Heart right ventricle (tissue), 16 donors: ENCODE measurements at regions not wholly inside any gene's neighbourhood (a gene's known extent, or its start where the extent isn't known, plus 50 kb on each side); places are given as distances from the start of the nearest gene placed in this dataset.

ENCODE experiments used
- ATAC-seq, 8 donors: fragments of 200-7000 bp; cut with Tn5 transposase; one replicate each; pipeline ENCODE4 v1.9.1; 2020; ENCODE audit warnings: mild to moderate bottlenecking in 8 of 8, moderate library complexity in 8 of 8, moderate number of reproducible peaks in 1 of 8
- DNase-seq, 2 donors: peaks; one replicate each; pipeline ENCODE4 v3.0.0-alpha.2; 2020
- H3K27ac ChIP-seq, 10 donors: fragments of 200-600 bp; sonication (generic) in 2 of 10; one replicate each; pipeline versions ENCODE4 v1.5.0 to v1.8.0; 2020 to 2022; ENCODE audit warnings: mild to moderate bottlenecking in 3 of 10
- H3K27me3 ChIP-seq, 7 donors: fragments of 200-600 bp; one replicate each; pipeline ENCODE4 v1.8.0; 2021 to 2022; ENCODE audit warnings: mild to moderate bottlenecking in 2 of 7
- H3K36me3 ChIP-seq, 9 donors: fragments of 200-600 bp; sonication (generic) in 1 of 9; one replicate each; pipeline versions ENCODE4 v1.5.0 to v1.8.0; 2020 to 2022; ENCODE audit warnings: mild to moderate bottlenecking in 2 of 9
- H3K4me1 ChIP-seq, 9 donors: fragments of 200-600 bp; sonication (generic) in 1 of 9; one replicate each; pipeline versions ENCODE4 v1.5.0 to v1.8.0; 2020 to 2022; ENCODE audit warnings: mild to moderate bottlenecking in 4 of 9
- H3K4me3 ChIP-seq, 10 donors: fragments of 200-600 bp; sonication (generic) in 2 of 10; one replicate each; pipeline versions ENCODE4 v1.5.0 to v1.8.0; 2020 to 2022; ENCODE audit warnings: mild to moderate bottlenecking in 7 of 10, moderate library complexity in 2 of 10
- H3K9me3 ChIP-seq, 11 donors: fragments of 200-600 bp in 10 of 11; sonication (generic) in 2 of 11; one replicate each; pipeline versions ENCODE4 v1.5.0 to v1.8.0; 2013 to 2022; ENCODE audit warnings: mild to moderate bottlenecking in 2 of 11, control low read depth in 1 of 11, moderate library complexity in 1 of 11
- CTCF ChIP-seq, 9 donors: fragments of 200-600 bp; sonication (generic) in 2 of 9; IDR thresholded peaks; one replicate each; pipeline versions ENCODE4 v1.5.0 to v1.8.0; 2021 to 2022; ENCODE audit warnings: antibody characterized with exemption in 9 of 9, mild to moderate bottlenecking in 5 of 9, moderate library complexity in 1 of 9
- WGBS, 2 donors: extraction: QIAGEN DNeasy Blood & Tissue Kit; methylation state at CpG; one replicate each; pipeline ENCODE4 v1.1.7; 2013; ENCODE audit warnings: inconsistent platforms in 1 of 2; 5-methylcytosine and 5-hydroxymethylcytosine counted together
- intact Hi-C, 10 donors: fragments of 100-400 bp; cut with DNase I; formaldehyde crosslinking; loops; one replicate each; pipeline versions ENCODE4 v1.11.1 to v1.14.2; 2022
- donor health status: Arrhythmogenic right ventricular cardiomyopathy.
- donor health status: ischemic (EF 13 %, LVEDD 7.1; RV severe dilation, severe dysfunction).
- donor health status: healthy with polysubstance abuse.
- donor health status: DM: no; HTN: yes; CAD: no.
- donor health status: DM: no; HTN: no; CAD: no.
- donor health status: ischemic (EF 25% LVEDD 6.9; RV normal size, moderate dysfunction).
- donor health status: ischemic (EF 25% LVEDD 5.7; RV mildly dilated, moderate dysfunction).
- donor health status: healthy.
- donor health status: DM: yes; HTN: yes; CAD: no.
- donor health status: Ischemic cardiomyopathy.
- donor health status: ischemic (EF 35%, LVEDD 5.7; RV mildly dilated, moderate dysfunction).
- donor health status: nonischemic (EF 11% LVEDD 7.7; RV severe dilation, severe dysfunction).
- donor health status: DM: yes; HTN: yes; CAD: no.
- donor health status: PGD.
- donor health status: ischemic (EF 29% LVEDD 5.4; RV normal size, mild dysfunction).
- donor health status: nonischemic (EF 23%, LVEDD 6.1; RV moderate dilation, normal function).

DNA sequence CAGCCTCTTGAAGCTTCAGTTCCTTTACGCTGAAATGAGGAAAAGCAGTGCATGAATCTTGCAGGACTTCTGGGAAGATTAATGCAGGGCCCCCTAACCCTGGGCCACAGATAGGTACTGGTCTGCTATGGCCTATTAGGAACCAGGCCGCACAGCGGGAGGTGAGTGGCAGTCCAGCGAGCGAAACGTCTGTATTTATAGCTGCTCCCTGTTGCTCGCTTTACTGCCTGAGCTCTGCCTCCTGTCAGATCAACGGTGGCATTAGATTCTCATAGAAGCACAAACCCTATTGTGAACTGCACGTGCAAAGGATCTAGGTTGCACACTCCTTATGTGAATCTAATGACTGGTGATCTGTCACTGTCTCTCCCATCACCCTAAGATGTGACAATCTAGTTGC, 130.2 kb downstream of the CHRM3 start:
- no peaks in the 10 kb centered on the region for H3K4me1 ChIP-seq
- no peak for TF ChIP-seq CTCF (IDR thresholded peaks at IDR 0.05)
- no peak overlapping the region for H3K4me3 ChIP-seq
- no peaks in the 10 kb centered on the region for H3K36me3 ChIP-seq
- 68 to 70% methylated on average over 9 of the region's 9 CpGs for WGBS, 2 donors
- intact Hi-C loops = no loop called here
- no peak for DNase-seq
- ATAC-seq = no peak
- no peaks in the 10 kb centered on the region for H3K9me3 ChIP-seq
- no peaks in the 10 kb centered on the region for H3K27me3 ChIP-seq
- H3K27ac ChIP-seq = no peak overlapping the region

DNA sequence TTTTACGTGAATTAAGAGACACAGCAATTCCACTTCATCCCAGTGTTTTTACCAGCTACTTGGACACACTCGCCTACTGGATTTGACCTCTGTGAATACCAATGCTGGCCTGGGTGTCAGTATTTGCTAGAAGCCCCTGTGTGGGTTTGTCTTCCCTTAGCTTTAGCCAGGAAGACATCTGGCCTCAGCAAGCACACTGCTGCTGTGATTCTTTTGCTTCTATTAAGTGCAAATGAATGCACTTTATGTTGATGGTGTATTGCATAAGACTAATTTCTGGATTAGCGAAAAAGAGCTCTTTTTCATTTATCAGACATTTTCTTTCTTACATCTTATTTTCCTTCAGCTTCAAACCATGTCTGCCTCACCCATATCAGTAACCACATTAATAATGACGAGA, 140.0 kb downstream of the CHRM3 start:
- no peak for DNase-seq
- Histone ChIP-seq H3K27ac (no peak overlapping the region), H3K27me3 (peaks cover 0 to 5% (median 0%) of the 10 kb centered on the region in 7 donors), H3K4me3 (no peak overlapping the region), H3K9me3 (no peaks in the 10 kb centered on the region), H3K4me1 (no peaks in the 10 kb centered on the region), H3K36me3 (no peaks in the 10 kb centered on the region)
- 83 to 84% methylated on average over 4 of the region's 4 CpGs for WGBS, 2 donors
- intact Hi-C loops = no loop called here
- ATAC-seq = no peak
- TF ChIP-seq CTCF (IDR thresholded peaks at IDR 0.05) = no peak

- H3K27ac ChIP-seq = no peak overlapping the region
- ATAC-seq (no peak), DNase-seq (no peak)
- H3K4me1 ChIP-seq = no peaks in the 10 kb centered on the region
- TF ChIP-seq CTCF (IDR thresholded peaks at IDR 0.05) = no peak
- H3K4me3 ChIP-seq = no peak overlapping the region
- intact Hi-C loops = no loop called here
- peaks cover 0 to 5% (median 0%) of the 10 kb centered on the region in 7 donors for H3K27me3 ChIP-seq
- 80 to 87% methylated on average over 3 of the region's 3 CpGs for WGBS, 2 donors
- no peaks in the 10 kb centered on the region for H3K9me3 ChIP-seq
- no peaks in the 10 kb centered on the region for H3K36me3 ChIP-seq
Measured at GRCh38 chr1:239527051-239527693, 140.8 kb downstream of the CHRM3 start.

DNA sequence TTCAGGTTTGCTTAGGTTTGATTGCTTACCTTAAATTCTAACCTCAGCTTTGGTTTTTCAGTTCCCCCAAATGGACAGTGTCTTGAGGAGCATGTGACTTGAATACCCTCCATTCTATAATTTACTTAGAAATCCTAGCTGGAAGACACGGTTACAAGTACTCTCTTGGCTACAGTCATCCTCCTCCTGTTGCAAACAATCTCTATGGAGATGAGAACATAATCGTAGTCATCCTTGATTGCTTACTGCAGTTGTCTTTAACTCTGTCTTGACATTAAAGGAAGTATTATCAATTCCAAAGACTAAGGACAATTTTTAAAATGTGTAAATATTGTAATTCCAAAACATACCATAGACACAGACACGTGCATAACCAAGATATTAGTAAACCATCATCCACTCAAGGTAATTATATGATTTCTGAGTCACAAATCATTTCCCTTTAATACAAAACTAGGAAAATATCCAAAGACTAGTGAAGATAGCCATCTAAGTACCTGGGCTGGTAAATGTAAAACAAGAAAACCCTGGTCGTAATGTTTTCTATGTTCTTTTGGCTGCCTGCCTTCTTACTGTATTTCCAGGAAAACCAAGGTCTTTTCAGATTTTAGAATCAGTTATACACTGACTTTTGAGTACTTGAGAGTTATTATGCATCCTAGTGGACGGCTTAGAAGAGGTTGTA, 149.9 kb downstream of the CHRM3 start:
- no peaks in the 10 kb centered on the region for H3K27me3 ChIP-seq
- WGBS, 2 donors = 57 to 68% methylated on average over 5 of the region's 5 CpGs
- ATAC-seq (no peak), DNase-seq (no peak)
- intact Hi-C loops = no loop called here
- H3K27ac ChIP-seq = no peak overlapping the region
- no peak overlapping the region for H3K4me3 ChIP-seq
- peaks cover 0 to 7% (median 0%) of the 10 kb centered on the region in 9 donors for H3K4me1 ChIP-seq
- no peak for TF ChIP-seq CTCF (IDR thresholded peaks at IDR 0.05)
- H3K9me3 ChIP-seq = no peaks in the 10 kb centered on the region
- no peaks in the 10 kb centered on the region for H3K36me3 ChIP-seq
